ENCODE measurements at regions not wholly inside any gene's neighbourhood (a gene's known extent, or its start where the extent isn't known, plus 50 kb on each side); places are given as distances from the start of the nearest gene placed in this dataset.

DNA sequence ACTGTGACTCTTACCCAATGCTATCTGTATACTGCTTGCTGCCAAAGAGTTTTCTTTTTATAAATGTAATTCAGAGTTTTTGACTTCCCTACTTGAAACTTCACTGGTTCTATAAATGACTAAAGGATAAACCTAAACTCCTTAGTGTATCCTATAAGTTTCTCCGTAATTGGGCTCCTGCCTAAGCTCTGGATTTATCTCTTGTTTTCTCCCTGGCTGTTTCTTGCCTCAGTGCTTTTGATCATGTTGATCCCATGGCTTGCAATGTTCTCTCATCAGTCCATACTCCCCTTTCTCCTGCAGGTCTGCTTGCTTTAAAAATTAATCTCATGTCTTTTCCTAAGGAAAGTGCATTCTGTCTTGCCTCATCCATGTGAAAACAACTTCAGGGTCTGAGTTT is 1543.1 kb upstream of the IGFBP7 start (continued):
- no peak for TF ChIP-seq NR2C2 (IDR thresholded peaks at IDR 0.05; ENCODE audit: borderline replicate concordance, control insufficient read depth, insufficient read length, low read depth)
- no peak for TF ChIP-seq KDM1A (IDR thresholded peaks at IDR 0.05; ENCODE audit: borderline replicate concordance)
- TF ChIP-seq FOXM1 (IDR thresholded peaks at IDR 0.05; ENCODE audit: low read depth, low read length) = no peak
- TF ChIP-seq MYC (IDR thresholded peaks at IDR 0.05; ENCODE audit: insufficient read depth, insufficient read length, insufficient replicate concordance, low read length, severe bottlenecking) = no peak
- TF ChIP-seq, protein P1, sequence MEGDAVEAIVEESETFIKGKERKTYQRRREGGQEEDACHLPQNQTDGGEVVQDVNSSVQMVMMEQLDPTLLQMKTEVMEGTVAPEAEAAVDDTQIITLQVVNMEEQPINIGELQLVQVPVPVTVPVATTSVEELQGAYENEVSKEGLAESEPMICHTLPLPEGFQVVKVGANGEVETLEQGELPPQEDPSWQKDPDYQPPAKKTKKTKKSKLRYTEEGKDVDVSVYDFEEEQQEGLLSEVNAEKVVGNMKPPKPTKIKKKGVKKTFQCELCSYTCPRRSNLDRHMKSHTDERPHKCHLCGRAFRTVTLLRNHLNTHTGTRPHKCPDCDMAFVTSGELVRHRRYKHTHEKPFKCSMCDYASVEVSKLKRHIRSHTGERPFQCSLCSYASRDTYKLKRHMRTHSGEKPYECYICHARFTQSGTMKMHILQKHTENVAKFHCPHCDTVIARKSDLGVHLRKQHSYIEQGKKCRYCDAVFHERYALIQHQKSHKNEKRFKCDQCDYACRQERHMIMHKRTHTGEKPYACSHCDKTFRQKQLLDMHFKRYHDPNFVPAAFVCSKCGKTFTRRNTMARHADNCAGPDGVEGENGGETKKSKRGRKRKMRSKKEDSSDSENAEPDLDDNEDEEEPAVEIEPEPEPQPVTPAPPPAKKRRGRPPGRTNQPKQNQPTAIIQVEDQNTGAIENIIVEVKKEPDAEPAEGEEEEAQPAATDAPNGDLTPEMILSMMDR (IDR thresholded peaks at IDR 0.05 in 2 of 3, conservative IDR thresholded peaks at IDR 0.05 in 1 of 3; ENCODE audit: control insufficient read depth in 2 of 3, extremely low read depth in 1 of 3, insufficient read depth in 1 of 3, low read depth in 3 of 3, low read length in 3 of 3) = no peak
- TF ChIP-seq NFYA (IDR thresholded peaks at IDR 0.05; ENCODE audit: borderline replicate concordance, low read depth, low read length) = no peak
- TF ChIP-seq NR2F1 (conservative IDR thresholded peaks at IDR 0.05) = no peak
- TF ChIP-seq POLR2A (IDR thresholded peaks at IDR 0.05; ENCODE audit: low read depth, low read length) = no peak
- no peak for TF ChIP-seq JUNB (IDR thresholded peaks at IDR 0.05)
- TF ChIP-seq SREBF1 (IDR thresholded peaks at IDR 0.05; ENCODE audit: low read length) = no peak

- Histone ChIP-seq H3K4me2 (ENCODE audit: control insufficient read depth, insufficient read depth) (no peak overlapping the region), H3K9me3 (replicated peaks; ENCODE audit: control insufficient read depth, insufficient read depth, low read length) (no peaks in the 10 kb centered on the region), H3K9ac (ENCODE audit: control insufficient read depth, insufficient read depth, low read length) (no peak overlapping the region), H3K4me3 (no peak overlapping the region), H4K20me1 (ENCODE audit: control insufficient read depth, insufficient read depth) (no peaks in the 10 kb centered on the region), H2AFZ (ENCODE audit: control insufficient read depth, low read depth, low read length) (no peak overlapping the region), H3K27ac (ENCODE audit: control insufficient read depth, insufficient read depth) (no peak overlapping the region), H3K4me1 (ENCODE audit: control insufficient read depth, insufficient read depth, low read length) (no peaks in the 10 kb centered on the region), H3K36me3 (ENCODE audit: control insufficient read depth in 2 of 2, insufficient read depth in 2 of 2, low read length in 1 of 2) (no peaks in the 10 kb centered on the region), H3K79me2 (ENCODE audit: control insufficient read depth, insufficient read depth, low read length) (no peaks in the 10 kb centered on the region), H3K27me3 (replicated peaks in 1 of 2; ENCODE audit: control insufficient read depth in 2 of 2, insufficient read depth in 2 of 2, low read length in 1 of 2) (no peaks in the 10 kb centered on the region)
- ChIA-PET CTCF (no interaction called here), RAD21 (ENCODE audit: unreplicated experiment) (no interaction called here), SMC1A (ENCODE audit: uncharacterized antibody, unreplicated experiment) (no interaction called here), POLR2A (no interaction called here)
- TF ChIP-seq MTA3 (IDR thresholded peaks at IDR 0.05; ENCODE audit: borderline replicate concordance, low read length) (no peak), CHD2 (IDR thresholded peaks at IDR 0.05; ENCODE audit: borderline replicate concordance, low read depth, low read length) (no peak), HCFC1 (IDR thresholded peaks at IDR 0.05; ENCODE audit: low read length) (no peak), STAT1 (conservative IDR thresholded peaks at IDR 0.05) (no peak), SMAD1 (IDR thresholded peaks at IDR 0.05; ENCODE audit: low read depth, partially characterized antibody) (no peak), POLR2AphosphoS5 (IDR thresholded peaks at IDR 0.05; ENCODE audit: low read length) (no peak), ELK1 (IDR thresholded peaks at IDR 0.05; ENCODE audit: low read depth, low read length) (no peak)
- TF ChIP-seq, protein P2, sequence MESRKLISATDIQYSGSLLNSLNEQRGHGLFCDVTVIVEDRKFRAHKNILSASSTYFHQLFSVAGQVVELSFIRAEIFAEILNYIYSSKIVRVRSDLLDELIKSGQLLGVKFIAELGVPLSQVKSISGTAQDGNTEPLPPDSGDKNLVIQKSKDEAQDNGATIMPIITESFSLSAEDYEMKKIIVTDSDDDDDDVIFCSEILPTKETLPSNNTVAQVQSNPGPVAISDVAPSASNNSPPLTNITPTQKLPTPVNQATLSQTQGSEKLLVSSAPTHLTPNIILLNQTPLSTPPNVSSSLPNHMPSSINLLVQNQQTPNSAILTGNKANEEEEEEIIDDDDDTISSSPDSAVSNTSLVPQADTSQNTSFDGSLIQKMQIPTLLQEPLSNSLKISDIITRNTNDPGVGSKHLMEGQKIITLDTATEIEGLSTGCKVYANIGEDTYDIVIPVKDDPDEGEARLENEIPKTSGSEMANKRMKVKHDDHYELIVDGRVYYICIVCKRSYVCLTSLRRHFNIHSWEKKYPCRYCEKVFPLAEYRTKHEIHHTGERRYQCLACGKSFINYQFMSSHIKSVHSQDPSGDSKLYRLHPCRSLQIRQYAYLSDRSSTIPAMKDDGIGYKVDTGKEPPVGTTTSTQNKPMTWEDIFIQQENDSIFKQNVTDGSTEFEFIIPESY (IDR thresholded peaks at IDR 0.05) = no peak
- DNase-seq (ENCODE audit: low read depth, low spot score) = no peak
- no peak for ATAC-seq
- no peak for FAIRE-seq
- no TSS peak for BruUV-seq (replicated peaks)
- in situ Hi-C loops (cut with MboI) (no loop called here), intact Hi-C loops (cut with micrococcal nuclease; ENCODE audit: unreplicated experiment) (no loop called here)
- 29% methylated on average over 1 of the region's 1 CpG for WGBS (ENCODE audit: insufficient coverage, insufficient replicate concordance, low lambda C conversion rate, missing lambda C conversion rate)
These were observed 1539.0 kb upstream of the IGFBP7 start for GRCh38 chr4:58649226-58649625.

Measured in GM12878 (cell line).